Keratinocyte (primary cell): ENCODE measurements at regions not wholly inside any gene's neighbourhood (a gene's known extent, or its start where the extent isn't known, plus 50 kb on each side); places are given as distances from the start of the nearest gene placed in this dataset.

ENCODE experiments used
- DNase-seq: peaks from one replicate; pipeline ENCODE4 v3.0.0-alpha.2; 2011; ENCODE audit warnings: low read depth, missing footprints, low spot score
- FAIRE-seq: peaks from 2 replicates; lab custom pipeline; 2011; peaks lifted over from hg19 to GRCh38; lab: Jason Lieb, UNC
- H2AFZ ChIP-seq: 2 replicates; pipeline ENCODE4 v1.6.0; 2012; ENCODE audit warnings: low read length, control low read depth, inconsistent platforms; ENCODE audit not compliant: control insufficient read depth
- H3K27ac ChIP-seq: 2 replicates; pipeline ENCODE4 v1.5.1; 2011; ENCODE audit warnings: low read length; ENCODE audit not compliant: control insufficient read depth, insufficient read depth
- H3K27me3 ChIP-seq: 3 replicates; pipeline ENCODE4 v1.6.0; 2011; ENCODE audit warnings: low read length; ENCODE audit not compliant: control insufficient read depth, insufficient read depth; ENCODE audit errors: extremely low read depth
- H3K36me3 ChIP-seq, 2 experiments: 2 replicates in 1 of 2; 3 replicates in 1 of 2; pipeline ENCODE4 v1.5.1; 2011; ENCODE audit warnings: low read length in 2 of 2, mild to moderate bottlenecking in 1 of 2; ENCODE audit not compliant: control insufficient read depth in 2 of 2, insufficient read depth in 2 of 2; ENCODE audit errors: extremely low read depth in 1 of 2
- H3K4me1 ChIP-seq: 3 replicates; pipeline ENCODE4 v1.5.1; 2011; ENCODE audit warnings: low read length; ENCODE audit not compliant: control insufficient read depth, insufficient read depth; ENCODE audit errors: extremely low read depth
- H3K4me2 ChIP-seq: 3 replicates; pipeline ENCODE4 v1.6.0; 2011; ENCODE audit warnings: low read depth, low read length; ENCODE audit not compliant: control insufficient read depth, insufficient read depth; ENCODE audit errors: extremely low read depth
- H3K4me3 ChIP-seq, 3 experiments: fragments of 200-600 bp in 1 of 3; sonication (generic) in 1 of 3; 2 replicates in 2 of 3; 3 replicates in 1 of 3; pipeline ENCODE4 v1.5.1; 2011 to 2016; ENCODE audit warnings: low read length in 3 of 3, mild to moderate bottlenecking in 3 of 3, control low read depth in 2 of 3, inconsistent platforms in 1 of 3, low read depth in 1 of 3, mixed read lengths in 1 of 3, mixed run types in 1 of 3, moderate library complexity in 1 of 3; ENCODE audit not compliant: control insufficient read depth in 2 of 3, insufficient read depth in 2 of 3; ENCODE audit errors: extremely low read depth in 1 of 3
- H3K79me2 ChIP-seq: 2 replicates; pipeline ENCODE4 v1.6.0; 2012; ENCODE audit warnings: low read length; ENCODE audit not compliant: control insufficient read depth, insufficient read depth
- H3K9ac ChIP-seq: 3 replicates; pipeline ENCODE4 v1.6.0; 2011; ENCODE audit warnings: low read length; ENCODE audit not compliant: control insufficient read depth, insufficient read depth; ENCODE audit errors: extremely low read depth
- H3K9me1 ChIP-seq: 3 replicates; pipeline ENCODE4 v1.6.0; 2011; ENCODE audit warnings: low read length; ENCODE audit not compliant: control insufficient read depth, insufficient read depth; ENCODE audit errors: extremely low read depth
- H3K9me3 ChIP-seq: 2 replicates; pipeline ENCODE4 v1.5.1; 2012; ENCODE audit warnings: low read depth, low read length; ENCODE audit not compliant: control insufficient read depth
- H4K20me1 ChIP-seq: 3 replicates; pipeline ENCODE4 v1.6.0; 2011; ENCODE audit warnings: low read length; ENCODE audit not compliant: control insufficient read depth, insufficient read depth; ENCODE audit errors: extremely low read depth
- CTCF ChIP-seq, 3 experiments: IDR thresholded peaks in 1 of 3; conservative IDR thresholded peaks in 1 of 3; optimal IDR thresholded peaks in 1 of 3; 2 replicates in 2 of 3; 3 replicates in 1 of 3; pipeline versions ENCODE3 to v1.5.1; 2011; ENCODE audit warnings: low read length in 3 of 3, mild to moderate bottlenecking in 3 of 3, moderate library complexity in 2 of 3, control low read depth in 1 of 3, inconsistent platforms in 1 of 3; ENCODE audit not compliant: insufficient read depth in 2 of 3; ENCODE audit errors: extremely low read depth in 1 of 3
- EZH2 ChIP-seq: IDR thresholded peaks from one replicate; pipeline ENCODE4 v1.6.1; 2012; ENCODE audit warnings: inconsistent platforms, mild to moderate bottlenecking, low read length, moderate library complexity
- dilution Hi-C: fragments of 300-500 bp; cut with MboI; formaldehyde crosslinking; loops from one replicate; pipeline ENCODE4 v1.7.0; 2020; ENCODE audit warnings: low sequenced_read_pairs; ENCODE audit not compliant: extremely low pct_ligation_motif_present

- Histone ChIP-seq H3K9me1 (no peaks in the 10 kb centered on the region), H3K27me3 (no peaks in the 10 kb centered on the region), H3K36me3 (no peaks in the 10 kb centered on the region), H3K9me3 (no peaks in the 10 kb centered on the region), H3K4me1 (no peaks in the 10 kb centered on the region), H3K79me2 (no peaks in the 10 kb centered on the region), H3K4me3 (no peak overlapping the region), H3K4me2 (no peak overlapping the region), H3K27ac (no peak overlapping the region), H4K20me1 (no peaks in the 10 kb centered on the region), H2AFZ (no peak overlapping the region), H3K9ac (no peak overlapping the region)
- FAIRE-seq (no peak), DNase-seq (no peak)
- dilution Hi-C loops = no loop called here
- no peak for TF ChIP-seq EZH2
- no peak for TF ChIP-seq CTCF (optimal IDR thresholded peaks at IDR 0.05 in 1 of 3, IDR thresholded peaks at IDR 0.05 in 1 of 3, conservative IDR thresholded peaks at IDR 0.05 in 1 of 3; ENCODE audit: extremely low read depth in 1 of 3, insufficient read depth in 2 of 3, low read length in 3 of 3)
These were observed 155.0 kb upstream of the GCFC2 start for GRCh38 chr2:75865702-75866101.

GRCh38 chr2:75865083-75865482 lies 154.4 kb upstream of the GCFC2 start:
- Histone ChIP-seq H3K27me3 (no peaks in the 10 kb centered on the region), H3K9me1 (no peaks in the 10 kb centered on the region), H3K27ac (no peak overlapping the region), H3K4me3 (no peak overlapping the region), H3K4me2 (no peak overlapping the region), H3K79me2 (no peaks in the 10 kb centered on the region), H3K4me1 (no peaks in the 10 kb centered on the region), H3K36me3 (no peaks in the 10 kb centered on the region), H4K20me1 (no peaks in the 10 kb centered on the region), H2AFZ (no peak overlapping the region), H3K9me3 (no peaks in the 10 kb centered on the region), H3K9ac (no peak overlapping the region)
- DNase-seq = no peak
- FAIRE-seq = no peak
- TF ChIP-seq EZH2 = no peak
- TF ChIP-seq CTCF (optimal IDR thresholded peaks at IDR 0.05 in 1 of 3, IDR thresholded peaks at IDR 0.05 in 1 of 3, conservative IDR thresholded peaks at IDR 0.05 in 1 of 3; ENCODE audit: extremely low read depth in 1 of 3, insufficient read depth in 2 of 3, low read length in 3 of 3) = no peak
- dilution Hi-C loops = no loop called here
